OCI-LY3 (cell line): ENCODE measurements at regions not wholly inside any gene's neighbourhood (a gene's known extent, or its start where the extent isn't known, plus 50 kb on each side); places are given as distances from the start of the nearest gene placed in this dataset.

Experiments
- CTCF ChIP-seq: fragments of 200-600, 300-600 bp; sonication (generic); IDR thresholded peaks from 2 replicates; pipeline ENCODE4 v1.5.1; 2014; ENCODE audit warnings: antibody characterized with exemption, low read length, low read depth
- EZH2phosphoT487 ChIP-seq: fragments of 200-600 bp; shearing (Covaris generic); IDR thresholded peaks from 2 replicates; pipeline ENCODE4 v1.6.1; 2018; ENCODE audit warnings: antibody characterized with exemption, mixed run types, low read depth

GRCh38 chr5:6140219-6140618 is 238.1 kb downstream of the MED10 start:
- TF ChIP-seq CTCF (no peak), EZH2phosphoT487 (no peak)
